GM23338 (cell line): ENCODE measurements at regions not wholly inside any gene's neighbourhood (a gene's known extent, or its start where the extent isn't known, plus 50 kb on each side); places are given as distances from the start of the nearest gene placed in this dataset.

Experiments
- ATAC-seq: fragments of 200-7000 bp; cut with Tn5 transposase; 3 replicates; pipeline ENCODE4 v1.9.1; 2020
- DNase-seq: peaks from one replicate; pipeline ENCODE4 v3.0.0-alpha.2; 2015; ENCODE audit warnings: low spot score
- H2AFZ ChIP-seq: fragments of 200-600 bp; sonication (generic); 2 replicates; pipeline ENCODE4 v1.8.0; 2016; ENCODE audit warnings: antibody characterized with exemption, mild to moderate bottlenecking, moderate library complexity
- H3F3A ChIP-seq: fragments of 200-600 bp; sonication (generic); replicated peaks from 2 replicates; pipeline ENCODE4 v1.8.0; 2017; ENCODE audit warnings: antibody characterized with exemption, mixed run types, low read depth
- H3K27ac ChIP-seq: fragments of 200-600 bp; sonication (generic); 2 replicates; pipeline ENCODE4 v1.6.1; 2016; ENCODE audit warnings: low read depth
- H3K27me3 ChIP-seq: fragments of 200-600 bp; sonication (generic); 2 replicates; pipeline ENCODE4 v1.8.0; 2016; ENCODE audit warnings: mild to moderate bottlenecking, mixed run types, moderate library complexity; ENCODE audit not compliant: insufficient read depth
- H3K36me3 ChIP-seq: fragments of 200-600 bp; sonication (generic); 2 replicates; pipeline ENCODE4 v1.8.0; 2016; ENCODE audit warnings: mild to moderate bottlenecking; ENCODE audit not compliant: insufficient read depth
- H3K4me1 ChIP-seq: fragments of 200-600 bp; sonication (generic); 2 replicates; pipeline ENCODE4 v1.8.0; 2016; ENCODE audit warnings: mild to moderate bottlenecking, moderate library complexity; ENCODE audit not compliant: insufficient read depth
- H3K4me2 ChIP-seq: fragments of 200-600 bp; sonication (generic); 2 replicates; pipeline ENCODE4 v1.7.1; 2017; ENCODE audit warnings: mixed run types
- H3K4me3 ChIP-seq: fragments of 200-600 bp; sonication (generic); 2 replicates; pipeline ENCODE4 v1.6.1; 2016; ENCODE audit warnings: mixed run types
- H3K79me2 ChIP-seq: fragments of 200-600 bp; sonication (generic); replicated peaks from 2 replicates; pipeline ENCODE4 v1.8.0; 2017; ENCODE audit warnings: mild to moderate bottlenecking; ENCODE audit not compliant: insufficient read depth
- H3K9me2 ChIP-seq: fragments of 200-600 bp; sonication (generic); 2 replicates; pipeline ENCODE4 v1.8.0; 2017; ENCODE audit not compliant: insufficient read depth
- H4K20me1 ChIP-seq: fragments of 200-600 bp; sonication (generic); replicated peaks from 2 replicates; pipeline ENCODE4 v1.8.0; 2017; ENCODE audit warnings: mild to moderate bottlenecking; ENCODE audit not compliant: insufficient read depth
- H3K27ac Mint-ChIP-seq: 2 replicates; pipeline ENCODE4 v1.8.0; 2020; ENCODE audit warnings: inconsistent platforms, mild to moderate bottlenecking, moderate library complexity, mixed read lengths
- H3K27me3 Mint-ChIP-seq: 3 replicates; pipeline ENCODE4 v1.8.0; 2022; ENCODE audit warnings: low read depth, mild to moderate bottlenecking, moderate library complexity, mixed read lengths, inconsistent platforms; ENCODE audit not compliant: insufficient read depth, poor library complexity
- H3K36me3 Mint-ChIP-seq: 3 replicates; pipeline ENCODE4 v1.8.0; 2021; ENCODE audit warnings: low read depth, mild to moderate bottlenecking, inconsistent platforms, moderate library complexity, mixed read lengths
- H3K4me1 Mint-ChIP-seq: 3 replicates; pipeline ENCODE4 v1.8.0; 2020; ENCODE audit warnings: mild to moderate bottlenecking, inconsistent platforms, mixed read lengths
- H3K4me3 Mint-ChIP-seq: 3 replicates; pipeline ENCODE4 v1.8.0; 2021; ENCODE audit warnings: moderate library complexity, mild to moderate bottlenecking, inconsistent platforms, mixed read lengths
- H3K9me3 Mint-ChIP-seq: 3 replicates; pipeline ENCODE4 v1.8.0; 2020; ENCODE audit warnings: moderate library complexity, mild to moderate bottlenecking, inconsistent platforms, mixed read lengths
- CTCF ChIP-seq, 2 experiments: fragments of 200-600 bp in 1 of 2; sonication (generic) in 1 of 2; conservative IDR thresholded peaks; 2 replicates each; pipeline versions ENCODE4 v1.5.1 to v1.6.1; 2016 to 2017; ENCODE audit warnings: antibody characterized with exemption in 2 of 2, low read depth in 2 of 2, mild to moderate bottlenecking in 2 of 2, moderate library complexity in 1 of 2
- EZH2 ChIP-seq: fragments of 200-600 bp; sonication (generic); IDR thresholded peaks from one replicate; pipeline ENCODE4 v1.8.0; 2017; ENCODE audit warnings: antibody characterized with exemption, mild to moderate bottlenecking, low read depth; ENCODE audit not compliant: unreplicated experiment
- JUNB ChIP-seq: IDR thresholded peaks from one replicate; pipeline ENCODE4 v1.6.1; 2016; ENCODE audit warnings: antibody characterized with exemption; ENCODE audit not compliant: unreplicated experiment
- NANOG ChIP-seq: IDR thresholded peaks from 2 replicates; pipeline ENCODE4 v1.6.1; 2016; ENCODE audit warnings: antibody characterized with exemption, borderline replicate concordance
- POLR2AphosphoS5 ChIP-seq: IDR thresholded peaks from 2 replicates; pipeline ENCODE4 v1.6.1; 2016; ENCODE audit warnings: antibody characterized with exemption, low read depth
- ZNF114 ChIP-seq: fragments of 250-450 bp; sonication (Bioruptor Pico); IDR thresholded peaks from 2 replicates; pipeline ENCODE4 v1.5.0; 2020; ENCODE audit warnings: mild to moderate bottlenecking, moderate library complexity
- ZNF331 ChIP-seq: fragments of 250-450 bp; sonication (Bioruptor Pico); IDR thresholded peaks from 2 replicates; pipeline ENCODE4 v1.5.0; 2020; ENCODE audit warnings: low read depth, mild to moderate bottlenecking, moderate library complexity

DNA sequence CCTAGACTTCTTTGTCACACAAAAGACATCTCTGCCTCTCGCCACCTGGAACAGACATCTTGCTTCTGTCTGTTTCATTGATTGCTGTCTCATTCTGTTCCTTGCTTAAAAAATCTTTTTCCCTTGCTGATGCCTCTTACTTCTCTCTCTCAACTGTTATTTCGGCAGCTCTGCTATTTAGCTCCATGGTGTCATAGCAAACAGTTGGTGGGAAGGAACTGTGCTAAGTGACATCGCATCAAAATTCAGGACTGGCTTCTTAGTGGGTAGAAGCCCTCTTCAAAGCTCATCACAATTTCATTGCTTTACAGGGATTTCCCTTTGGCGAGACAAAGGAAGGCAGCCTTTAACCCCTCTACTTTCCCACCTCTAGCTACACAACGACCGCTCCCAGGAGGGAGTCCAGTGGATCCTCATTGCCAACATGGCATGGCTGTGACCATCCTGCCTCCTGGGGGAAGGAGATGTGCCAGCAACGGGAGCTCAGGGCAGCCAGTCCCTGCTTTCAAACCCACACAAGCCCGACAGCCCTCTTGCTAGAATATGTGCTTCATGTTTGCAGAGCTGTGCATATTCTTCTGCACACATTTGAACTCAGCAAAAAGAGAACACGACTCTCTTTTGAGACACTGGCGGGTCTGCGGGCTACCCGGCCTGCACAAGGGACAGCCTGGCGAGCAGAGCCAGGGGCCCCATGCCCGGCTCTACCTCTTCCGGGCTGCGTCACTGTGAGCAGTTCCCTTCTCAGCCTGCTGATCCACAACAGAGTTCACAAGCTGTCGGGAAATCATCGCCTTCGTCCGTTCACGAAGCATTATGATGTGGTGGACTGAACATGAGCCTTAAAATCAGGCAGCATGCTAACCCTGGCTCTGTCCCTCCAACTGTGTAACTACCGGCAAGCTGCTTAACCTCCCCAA is 51.1 kb upstream of the JAM3 start:
- Mint-ChIP-seq H3K27me3 (peaks cover 17% of the 10 kb centered on the region), H3K9me3 (no peaks in the 10 kb centered on the region), H3K27ac (no peak overlapping the region), H3K36me3 (no peaks in the 10 kb centered on the region), H3K4me1 (peaks cover 13% of the 10 kb centered on the region), H3K4me3 (no peak overlapping the region)
- ATAC-seq (no peak), DNase-seq (no peak)
- no peak overlapping the region for H2AFZ ChIP-seq
- no peaks in the 10 kb centered on the region for H3K36me3 ChIP-seq
- H3K4me2 ChIP-seq = no peak overlapping the region
- H3K27ac ChIP-seq = no peak overlapping the region
- H3F3A ChIP-seq = no peaks in the 10 kb centered on the region
- peaks cover 4% of the 10 kb centered on the region; the same call in 1 of the 2 replicates for H3K4me1 ChIP-seq
- no peak overlapping the region for H3K4me3 ChIP-seq
- no peaks in the 10 kb centered on the region for H4K20me1 ChIP-seq
- no peaks in the 10 kb centered on the region for H3K79me2 ChIP-seq
- no peaks in the 10 kb centered on the region for H3K27me3 ChIP-seq
- H3K9me2 ChIP-seq = no peaks in the 10 kb centered on the region
- TF ChIP-seq JUNB = no peak
- no peak for TF ChIP-seq CTCF (conservative IDR thresholded peaks at IDR 0.05; ENCODE audit: low read depth in 2 of 2)
- no peak for TF ChIP-seq ZNF114 (CRISPR knock-in tag)
- TF ChIP-seq EZH2 = no peak
- no peak for TF ChIP-seq NANOG
- no peak for TF ChIP-seq POLR2AphosphoS5
- TF ChIP-seq ZNF331 (CRISPR knock-in tag) = no peak
